Osteocyte (in vitro differentiated cells): ENCODE measurements at regions not wholly inside any gene's neighbourhood (a gene's known extent, or its start where the extent isn't known, plus 50 kb on each side); places are given as distances from the start of the nearest gene placed in this dataset.

Experiments
- DNase-seq: peaks from one replicate; pipeline ENCODE4 v3.0.0; 2021; ENCODE audit warnings: mixed read lengths; ENCODE audit not compliant: unreplicated experiment; ENCODE audit errors: extremely low spot score
- H3K27ac Mint-ChIP-seq: one replicate; pipeline ENCODE4 v1.8.0; 2021; ENCODE audit warnings: mild to moderate bottlenecking, mixed read lengths; ENCODE audit not compliant: unreplicated experiment
- H3K27me3 Mint-ChIP-seq: one replicate; pipeline ENCODE4 v1.8.0; 2021; ENCODE audit warnings: mixed read lengths; ENCODE audit not compliant: unreplicated experiment
- H3K36me3 Mint-ChIP-seq: one replicate; pipeline ENCODE4 v1.8.0; 2021; ENCODE audit warnings: mixed read lengths; ENCODE audit not compliant: unreplicated experiment
- H3K4me1 Mint-ChIP-seq: one replicate; pipeline ENCODE4 v1.8.0; 2021; ENCODE audit warnings: mixed read lengths; ENCODE audit not compliant: unreplicated experiment
- H3K4me3 Mint-ChIP-seq: one replicate; pipeline ENCODE4 v1.8.0; 2021; ENCODE audit warnings: mild to moderate bottlenecking, moderate library complexity, mixed read lengths; ENCODE audit not compliant: unreplicated experiment
- H3K9me3 Mint-ChIP-seq: one replicate; pipeline ENCODE4 v1.8.0; 2021; ENCODE audit warnings: mixed read lengths; ENCODE audit not compliant: unreplicated experiment
- TF ChIP-seq, protein P1 (sequence below): fragments of 200-600 bp; sonication (generic); IDR thresholded peaks from 2 replicates; pipeline ENCODE4 v1.5.0; 2021; ENCODE audit warnings: antibody characterized with exemption, mild to moderate bottlenecking, moderate library complexity

DNA sequence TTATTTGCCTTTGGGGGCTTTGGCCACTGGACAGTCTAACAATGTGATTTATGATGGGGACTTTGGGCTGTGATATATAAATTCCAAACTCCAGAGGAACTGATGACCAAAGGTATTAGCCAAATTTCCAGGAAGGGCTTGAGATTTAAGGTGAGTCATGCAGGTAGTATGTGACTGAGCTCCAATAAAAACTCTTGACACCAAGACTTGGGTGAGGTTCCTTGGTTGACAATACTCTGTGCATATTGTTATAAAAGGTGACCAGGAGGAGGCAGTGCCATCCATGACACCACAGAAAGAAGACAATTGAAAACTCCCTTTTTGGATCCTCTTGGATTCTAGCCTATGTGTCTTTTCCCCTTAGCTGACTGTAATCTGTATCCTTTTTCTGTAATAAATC lies 392.7 kb upstream of the LRRC7 start:
- no peak for DNase-seq
- Mint-ChIP-seq H3K36me3 (no peaks in the 10 kb centered on the region), H3K4me1 (no peaks in the 10 kb centered on the region)

DNA sequence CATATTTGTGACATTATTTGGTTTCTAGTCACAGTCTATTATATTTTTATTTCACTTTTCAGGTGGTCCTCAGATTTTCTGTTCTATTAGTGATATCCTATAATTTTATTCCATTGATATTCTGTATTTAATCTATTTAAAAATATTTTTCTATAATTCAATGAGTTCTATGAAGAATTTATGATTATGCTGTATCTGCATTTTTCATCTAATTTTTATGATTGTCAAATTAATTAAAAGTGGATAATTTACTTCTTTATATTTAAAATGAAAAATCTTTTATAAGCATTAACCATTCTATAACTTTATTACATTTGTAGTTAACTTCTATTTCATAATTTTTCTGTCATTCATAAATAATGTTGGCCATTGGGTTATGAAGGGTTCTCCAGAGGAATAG lies 387.4 kb upstream of the LRRC7 start:
- Mint-ChIP-seq H3K36me3 (no peaks in the 10 kb centered on the region), H3K27me3 (peaks cover 6% of the 10 kb centered on the region), H3K27ac (no peak overlapping the region), H3K4me3 (no peak overlapping the region), H3K9me3 (no peaks in the 10 kb centered on the region), H3K4me1 (no peaks in the 10 kb centered on the region)
- TF ChIP-seq, protein P1, sequence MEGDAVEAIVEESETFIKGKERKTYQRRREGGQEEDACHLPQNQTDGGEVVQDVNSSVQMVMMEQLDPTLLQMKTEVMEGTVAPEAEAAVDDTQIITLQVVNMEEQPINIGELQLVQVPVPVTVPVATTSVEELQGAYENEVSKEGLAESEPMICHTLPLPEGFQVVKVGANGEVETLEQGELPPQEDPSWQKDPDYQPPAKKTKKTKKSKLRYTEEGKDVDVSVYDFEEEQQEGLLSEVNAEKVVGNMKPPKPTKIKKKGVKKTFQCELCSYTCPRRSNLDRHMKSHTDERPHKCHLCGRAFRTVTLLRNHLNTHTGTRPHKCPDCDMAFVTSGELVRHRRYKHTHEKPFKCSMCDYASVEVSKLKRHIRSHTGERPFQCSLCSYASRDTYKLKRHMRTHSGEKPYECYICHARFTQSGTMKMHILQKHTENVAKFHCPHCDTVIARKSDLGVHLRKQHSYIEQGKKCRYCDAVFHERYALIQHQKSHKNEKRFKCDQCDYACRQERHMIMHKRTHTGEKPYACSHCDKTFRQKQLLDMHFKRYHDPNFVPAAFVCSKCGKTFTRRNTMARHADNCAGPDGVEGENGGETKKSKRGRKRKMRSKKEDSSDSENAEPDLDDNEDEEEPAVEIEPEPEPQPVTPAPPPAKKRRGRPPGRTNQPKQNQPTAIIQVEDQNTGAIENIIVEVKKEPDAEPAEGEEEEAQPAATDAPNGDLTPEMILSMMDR, result no peak
- no peak for DNase-seq

More for the DNA sequence above, 392.7 kb upstream of the LRRC7 start:
- Mint-ChIP-seq H3K9me3 (no peaks in the 10 kb centered on the region), H3K4me3 (no peak overlapping the region), H3K27ac (no peak overlapping the region), H3K27me3 (peaks cover 2% of the 10 kb centered on the region)
- TF ChIP-seq, protein P1, result no peak

DNA sequence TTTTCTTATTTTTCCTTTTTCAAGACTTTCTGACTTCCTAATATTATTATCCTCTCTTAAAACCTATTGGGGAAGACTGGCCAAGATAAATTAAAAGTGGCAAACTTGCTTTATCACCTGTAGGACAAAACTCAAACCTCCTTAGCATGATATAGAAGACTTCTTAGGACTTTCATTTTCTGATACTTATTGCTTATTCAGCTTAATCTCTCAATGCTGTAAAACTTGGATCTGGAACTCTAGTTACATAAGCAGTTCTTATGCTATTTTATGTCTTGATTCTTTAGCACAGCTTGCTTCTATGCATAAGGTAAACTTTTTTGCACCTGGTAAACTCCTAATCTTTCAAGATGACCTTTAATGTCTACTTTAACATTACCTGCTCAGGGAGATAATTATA lies 382.3 kb upstream of the LRRC7 start:
- no peak for DNase-seq
- Mint-ChIP-seq H3K9me3 (no peaks in the 10 kb centered on the region), H3K27ac (no peak overlapping the region), H3K27me3 (peaks cover 9% of the 10 kb centered on the region), H3K4me3 (no peak overlapping the region), H3K4me1 (no peaks in the 10 kb centered on the region), H3K36me3 (no peaks in the 10 kb centered on the region)
- TF ChIP-seq, protein P1, result no peak

DNA sequence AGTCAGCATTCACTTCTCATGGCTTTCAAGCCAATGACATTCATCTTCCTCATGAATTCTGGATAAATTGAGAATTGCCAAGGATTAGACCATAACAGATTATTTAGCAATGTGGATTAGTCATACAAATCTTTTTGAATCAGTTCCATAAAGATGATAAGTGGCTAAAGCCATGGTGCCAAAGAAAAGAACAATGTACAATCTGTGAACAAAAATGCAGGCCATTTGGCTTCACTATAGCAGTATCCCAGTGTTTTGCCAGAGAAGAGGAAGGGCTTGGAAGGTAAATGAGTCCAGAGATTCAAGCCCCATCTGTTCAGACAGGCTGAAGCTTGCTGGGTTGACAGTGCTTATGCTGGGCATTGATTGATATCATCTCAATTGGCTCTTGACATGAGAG lies 376.4 kb upstream of the LRRC7 start:
- no peak overlapping the region for H3K4me3 Mint-ChIP-seq
- no peaks in the 10 kb centered on the region for H3K9me3 Mint-ChIP-seq
- no peak for DNase-seq
- peaks cover 9% of the 10 kb centered on the region for H3K27me3 Mint-ChIP-seq
- TF ChIP-seq, protein P1, result no peak
- H3K36me3 Mint-ChIP-seq, result no peaks in the 10 kb centered on the region
- no peak overlapping the region for H3K27ac Mint-ChIP-seq
- no peaks in the 10 kb centered on the region for H3K4me1 Mint-ChIP-seq

DNA sequence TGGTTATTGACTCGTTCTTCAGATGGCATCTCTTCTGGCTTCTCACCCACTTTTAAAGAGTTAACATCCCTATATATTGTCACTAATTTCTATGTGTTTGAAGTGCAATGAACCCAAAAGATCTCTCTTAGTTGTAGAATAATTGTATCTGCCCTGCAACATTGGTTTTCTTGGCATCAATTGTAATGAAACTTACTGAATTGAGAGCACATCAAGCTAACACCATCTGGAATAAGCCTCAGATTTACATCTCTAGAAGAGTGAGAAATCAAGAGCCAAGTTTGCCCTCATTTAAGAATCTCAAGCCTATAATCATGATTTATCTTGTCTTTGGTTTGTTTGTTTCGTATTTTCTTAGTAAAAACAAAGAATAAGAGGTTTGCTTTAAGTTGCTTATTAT lies 372.6 kb upstream of the LRRC7 start:
- no peak overlapping the region for H3K4me3 Mint-ChIP-seq
- no peak overlapping the region for H3K27ac Mint-ChIP-seq
- H3K27me3 Mint-ChIP-seq, result peaks cover 5% of the 10 kb centered on the region
- no peaks in the 10 kb centered on the region for H3K9me3 Mint-ChIP-seq
- no peaks in the 10 kb centered on the region for H3K36me3 Mint-ChIP-seq
- no peaks in the 10 kb centered on the region for H3K4me1 Mint-ChIP-seq
- TF ChIP-seq, protein P1, result no peak
- no peak for DNase-seq
